NCI-H526 treated with DMSO at 0.1 percent for 48 hours (cell line): ENCODE measurements at regions not wholly inside any gene's neighbourhood (a gene's known extent, or its start where the extent isn't known, plus 50 kb on each side); places are given as distances from the start of the nearest gene placed in this dataset.
A peak's percentile ranks its signal among the peaks of the same experiment; 100 is the strongest.
"Not testable (repeated sequence)": the region's sequence is repeated elsewhere in the genome, so short reads cannot be mapped to it uniquely, and the experiment has no call there.

Experiments
- DNase-seq: peaks from one replicate; lab custom pipeline; 2025; lab: John Stamatoyannopoulos, UW

GRCh38 chr14:81751198-81751597, 217.5 kb upstream of the SEL1L start:
- no peak for DNase-seq

- no peak for DNase-seq
Observed at GRCh38 chr14:81759541-81759940, 225.9 kb upstream of the SEL1L start.

DNA sequence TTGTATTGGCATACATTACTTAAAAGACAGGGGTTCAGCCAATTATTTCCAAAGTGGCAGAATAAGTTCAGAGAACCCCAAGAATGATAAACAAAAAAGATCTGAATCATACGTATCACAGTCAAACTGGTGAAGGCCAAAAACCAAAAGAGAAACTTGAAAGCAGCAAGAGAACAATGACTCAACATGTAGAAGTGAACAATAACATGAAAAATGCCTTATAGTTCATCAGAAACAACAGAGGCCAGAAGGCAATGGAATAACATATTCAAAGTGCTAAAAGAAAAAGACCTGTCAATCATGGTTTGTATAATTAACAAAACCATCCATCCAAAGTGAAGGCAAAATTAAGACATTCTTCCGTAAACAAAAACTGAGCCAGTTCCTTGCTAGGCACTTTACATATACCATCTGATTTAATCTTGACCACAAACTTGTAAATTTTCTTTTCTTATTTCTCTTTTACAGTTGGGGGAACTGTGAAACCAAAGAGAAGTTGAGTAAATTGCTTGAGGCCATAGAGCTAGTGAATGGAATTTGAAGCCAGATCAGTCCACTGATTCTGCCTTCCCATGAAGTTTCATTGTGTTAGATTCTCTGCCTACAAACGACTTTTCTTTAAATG, 232.1 kb upstream of the SEL1L start:
- no peak for DNase-seq

- DNase-seq: no peak
Observed at GRCh38 chr14:81766321-81766915, 232.8 kb upstream of the SEL1L start.

DNA sequence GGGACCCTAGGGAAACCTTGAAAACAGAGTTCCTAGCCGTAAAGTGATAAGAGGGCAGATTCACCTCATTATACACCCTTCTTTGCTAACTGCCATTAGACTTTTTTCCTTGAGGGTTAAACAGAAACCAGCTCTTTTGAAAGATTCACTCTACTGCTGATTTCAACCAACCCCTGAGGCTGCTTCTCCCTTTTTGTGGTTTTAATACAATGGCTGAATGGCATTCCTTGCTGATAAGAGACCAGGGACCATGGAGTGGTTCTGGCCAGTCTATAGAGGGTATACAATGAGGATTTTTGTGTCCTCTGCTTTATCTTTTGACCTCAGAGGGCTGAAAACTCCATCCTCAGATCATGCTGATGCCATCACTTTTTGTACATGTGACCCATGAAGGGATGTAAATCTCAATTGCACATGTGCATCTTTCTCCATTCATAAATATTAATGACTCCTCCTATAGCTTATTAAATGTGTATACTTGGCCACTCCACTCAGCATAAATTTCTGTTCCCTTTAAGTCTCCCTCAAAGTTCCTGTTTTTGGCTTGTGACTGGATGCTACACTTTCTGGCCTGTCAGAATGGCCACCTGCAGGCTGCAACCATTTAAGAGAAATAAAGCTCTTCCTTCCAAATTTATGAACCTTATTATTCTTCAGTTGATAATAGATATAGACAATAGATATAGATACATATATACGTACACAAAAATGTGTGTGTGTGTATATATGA, 233.8 kb upstream of the SEL1L start:
- no peak for DNase-seq

GRCh38 chr14:81771651-81772275, 238.1 kb upstream of the SEL1L start:
- no peak for DNase-seq

DNA sequence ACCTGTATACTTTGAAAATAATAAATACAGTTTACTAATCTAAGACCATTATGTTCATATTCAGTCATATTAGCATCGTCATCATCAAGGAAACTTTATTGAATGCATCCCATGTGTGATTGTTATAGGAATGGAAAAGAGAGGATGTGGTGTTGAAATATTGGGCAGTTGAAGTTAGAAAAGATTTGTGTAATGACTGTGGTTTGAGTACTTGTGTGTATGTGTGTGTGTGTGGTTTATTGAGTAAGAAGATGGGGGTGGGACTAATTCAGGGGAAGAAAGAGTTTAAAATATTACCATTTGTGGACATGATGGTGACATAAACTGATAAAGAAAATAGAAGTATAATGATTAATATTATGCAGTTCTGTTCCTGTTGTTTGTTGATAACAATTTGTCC, 238.7 kb upstream of the SEL1L start:
- no peak for DNase-seq

DNA sequence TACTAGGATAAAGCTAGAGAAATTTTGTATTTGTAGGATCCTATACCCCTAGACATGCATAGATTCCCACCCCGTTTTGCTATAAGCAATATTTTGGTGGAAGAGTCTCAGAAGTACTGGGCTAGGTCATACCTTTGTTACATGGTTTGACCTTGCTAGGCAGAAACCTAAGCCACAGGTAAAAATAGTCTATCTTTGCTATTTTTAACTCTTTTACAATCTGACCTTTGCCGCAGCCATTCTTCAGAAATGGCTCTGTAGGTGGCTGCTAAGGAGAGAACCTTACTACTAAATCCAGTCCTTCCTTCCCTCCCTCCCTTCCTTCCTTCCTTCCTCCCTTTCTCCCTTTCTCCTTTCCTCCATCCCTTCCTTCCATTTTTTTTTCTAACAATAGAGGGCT, 242.9 kb upstream of the SEL1L start:
- DNase-seq: no peak

- not testable (repeated sequence) for DNase-seq
Observed at GRCh38 chr14:81781798-81782197, 248.1 kb upstream of the SEL1L start.

- no peak for DNase-seq
Observed at GRCh38 chr14:81784084-81784483, 250.4 kb upstream of the SEL1L start.

DNA sequence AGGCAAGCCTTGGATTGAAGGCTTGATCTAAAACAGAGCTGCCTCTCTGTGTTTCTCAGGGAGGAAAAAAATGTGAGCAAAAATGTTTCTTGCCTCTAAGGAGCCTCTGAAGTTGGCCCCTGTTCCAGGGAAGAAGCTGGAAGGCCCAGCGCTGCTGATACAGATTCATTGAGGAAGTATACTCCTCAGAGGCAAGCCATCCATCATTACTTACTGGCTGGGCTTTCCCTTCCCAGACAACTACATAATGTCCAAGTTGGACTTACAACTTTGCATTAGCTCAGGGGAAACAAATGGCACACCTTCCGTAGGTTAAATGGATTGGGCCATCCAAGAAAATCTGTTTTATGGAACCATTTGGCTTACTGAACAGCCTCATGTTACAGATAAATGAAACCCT, 263.7 kb upstream of the SEL1L start:
- no peak for DNase-seq

DNA sequence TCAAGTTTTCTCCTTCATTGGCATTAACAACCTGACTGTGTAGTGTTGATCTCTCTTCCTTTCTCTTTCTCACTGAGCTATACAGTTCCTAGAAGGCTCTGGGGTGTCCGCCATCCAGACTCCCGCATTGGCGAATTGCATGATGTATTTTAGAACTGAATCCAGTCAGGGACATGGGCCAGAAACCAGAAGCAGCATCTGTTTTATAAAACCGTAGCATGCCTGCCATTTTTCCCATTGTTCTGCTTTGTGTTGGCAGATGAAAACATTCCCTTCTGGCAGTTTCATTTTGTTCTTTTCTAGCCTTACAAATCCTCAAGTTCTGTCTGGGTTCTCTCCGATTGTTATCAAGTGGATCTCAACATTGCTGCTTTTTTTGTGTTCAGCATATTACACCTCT, 268.3 kb upstream of the SEL1L start:
- DNase-seq: no peak

GRCh38 chr14:81802341-81802740, 268.7 kb upstream of the SEL1L start:
- no peak for DNase-seq

DNA sequence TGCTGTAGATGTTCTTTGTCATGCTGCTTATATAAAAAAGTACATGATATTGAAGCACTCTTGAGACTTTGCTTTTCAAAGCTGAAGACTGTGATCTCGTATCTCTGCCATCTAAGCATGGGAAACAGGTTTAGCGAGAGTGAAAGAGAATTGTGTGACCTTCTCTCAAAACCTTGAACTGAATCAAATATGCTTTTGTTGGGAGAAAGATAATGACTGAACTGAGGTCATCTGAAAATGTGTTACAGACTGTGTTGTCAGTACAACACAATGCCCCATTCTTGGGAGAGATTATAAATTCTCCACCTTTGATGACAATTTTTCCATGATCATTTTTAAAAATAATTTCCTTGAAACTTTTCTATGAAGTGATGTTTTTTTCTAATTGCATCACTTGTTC, 272.1 kb upstream of the SEL1L start:
- DNase-seq: no peak

GRCh38 chr14:81811705-81812269, 278.1 kb upstream of the SEL1L start:
- no peak for DNase-seq

- DNase-seq: no peak
Observed at GRCh38 chr14:81818271-81818670, 284.6 kb upstream of the SEL1L start.

- no peak for DNase-seq
Observed at GRCh38 chr14:81819344-81819743, 285.7 kb upstream of the SEL1L start.

- DNase-seq: no peak
Observed at GRCh38 chr14:81819910-81820309, 286.3 kb upstream of the SEL1L start.

DNA sequence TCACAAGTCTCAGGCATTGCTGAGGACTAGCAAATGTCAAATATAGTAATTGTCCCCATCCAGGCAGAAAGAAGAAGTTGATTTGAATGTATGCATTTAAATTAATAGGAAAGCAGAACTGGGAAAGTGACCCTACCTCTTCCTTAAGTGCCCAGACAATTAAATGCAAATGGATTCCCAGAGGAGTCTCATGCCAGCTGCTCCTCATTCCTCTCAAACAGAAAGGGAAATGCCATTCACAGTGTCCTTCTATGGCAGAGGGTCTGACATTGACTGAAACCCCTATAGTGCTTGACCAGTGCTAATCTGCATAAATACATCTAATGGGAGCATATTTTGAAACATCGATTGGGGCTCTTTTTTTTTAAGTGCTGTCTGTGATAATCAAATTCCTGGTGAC, 292.4 kb upstream of the SEL1L start:
- peak; percentile 43 for DNase-seq

DNA sequence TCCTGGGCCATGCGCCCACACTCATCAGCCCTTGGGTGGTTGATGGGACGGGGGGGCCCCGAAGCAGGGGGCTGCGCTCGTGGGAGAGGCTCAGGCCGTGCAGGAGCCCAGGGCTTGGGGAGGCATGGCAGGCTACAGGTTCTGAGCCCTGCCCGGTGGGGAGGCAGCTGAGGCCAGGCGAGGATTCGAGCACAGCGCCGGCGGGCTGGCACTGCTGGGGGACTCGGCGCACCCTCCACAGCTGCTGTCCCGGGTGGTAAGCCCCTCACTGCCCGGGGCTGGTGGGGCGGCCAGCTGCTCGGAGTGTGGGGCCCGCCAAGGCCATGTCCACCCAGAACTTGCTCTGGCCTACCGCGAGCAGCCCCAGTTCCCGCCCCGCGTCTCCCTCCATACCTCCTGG, 295.8 kb upstream of the SEL1L start:
- DNase-seq: no peak

- DNase-seq: no peak
Observed at GRCh38 chr14:81831128-81831820, 297.6 kb upstream of the SEL1L start.

- DNase-seq: no peak
Observed at GRCh38 chr14:81834308-81834707, 300.7 kb upstream of the SEL1L start.
